GM21786 (cell line): ENCODE measurements at regions not wholly inside any gene's neighbourhood (a gene's known extent, or its start where the extent isn't known, plus 50 kb on each side); places are given as distances from the start of the nearest gene placed in this dataset.
"Not testable (repeated sequence)": the region's sequence is repeated elsewhere in the genome, so short reads cannot be mapped to it uniquely, and the experiment has no call there.

ENCODE experiments used
- ATAC-seq: cut with Tn5 transposase; IDR thresholded peaks from one replicate; pipeline ENCODE4 v1.9.1; 2021; ENCODE audit not compliant: unreplicated experiment

DNA sequence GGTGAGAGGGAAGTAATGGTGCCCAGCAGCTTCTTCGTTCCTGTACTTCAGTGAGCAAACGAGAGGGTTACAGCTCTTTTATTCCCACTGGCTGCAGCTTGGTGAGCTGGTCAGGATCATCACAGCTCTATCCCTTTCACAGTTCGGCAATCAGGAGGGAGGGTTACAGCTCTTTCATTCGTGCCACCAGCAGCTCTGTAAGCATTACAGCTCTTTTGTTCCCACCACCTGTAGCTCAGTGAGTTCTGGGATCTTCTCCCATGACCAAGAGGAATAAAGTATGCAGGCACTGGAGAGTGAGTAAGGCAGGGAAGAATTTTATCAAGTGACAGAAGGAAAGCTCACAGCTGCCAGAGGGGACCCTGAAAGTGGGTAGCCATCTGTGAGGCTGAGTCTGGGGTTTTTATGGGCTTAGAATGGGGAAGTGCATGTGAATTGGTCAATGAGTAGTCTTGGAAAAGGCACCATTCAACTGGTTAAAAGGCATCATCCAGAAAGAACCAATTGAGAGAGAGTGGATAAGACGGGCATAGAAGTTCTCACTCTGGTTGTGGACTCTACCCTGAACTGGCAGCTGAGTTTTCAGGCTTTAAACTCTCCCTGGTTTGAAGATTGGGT is 123.7 kb downstream of the COX18 start:
- no peak for ATAC-seq

DNA sequence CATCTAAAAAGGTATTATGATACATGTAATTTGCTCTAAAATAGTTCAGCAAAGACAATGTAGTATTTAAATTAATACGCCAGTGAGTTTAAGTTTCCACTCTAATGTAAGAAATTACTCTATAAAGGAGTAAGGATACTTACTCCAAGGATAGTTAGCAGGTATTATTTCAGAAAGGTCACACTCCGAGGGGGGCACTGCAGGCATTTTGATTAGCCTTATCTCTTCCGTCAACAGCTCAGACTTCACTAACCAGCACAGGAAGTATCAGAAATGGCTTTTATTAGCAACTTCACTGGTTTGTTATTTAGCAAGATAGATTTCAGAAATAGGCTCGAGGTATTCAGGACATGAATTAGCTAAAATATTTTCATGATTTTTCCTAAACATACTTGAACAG is 127.0 kb downstream of the COX18 start:
- no peak for ATAC-seq

DNA sequence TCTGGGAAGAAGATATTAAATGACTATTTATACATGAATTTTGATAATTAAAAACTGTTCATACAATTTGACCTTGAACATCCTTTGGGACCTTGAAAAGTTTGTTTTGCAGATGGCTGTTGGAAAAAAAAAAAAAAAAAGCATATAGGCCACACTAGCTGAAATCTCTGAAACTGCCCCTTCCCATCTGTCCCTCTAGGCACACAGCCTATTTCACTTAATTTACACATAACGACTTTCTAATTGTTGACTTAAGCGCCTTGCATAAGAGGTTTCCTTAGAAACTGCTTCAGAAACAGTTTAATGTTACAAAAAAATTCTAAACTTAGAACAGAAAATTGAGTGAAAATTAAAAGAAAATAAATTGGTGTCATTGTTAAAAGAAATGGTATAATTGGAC is 131.0 kb downstream of the COX18 start:
- no peak for ATAC-seq

DNA sequence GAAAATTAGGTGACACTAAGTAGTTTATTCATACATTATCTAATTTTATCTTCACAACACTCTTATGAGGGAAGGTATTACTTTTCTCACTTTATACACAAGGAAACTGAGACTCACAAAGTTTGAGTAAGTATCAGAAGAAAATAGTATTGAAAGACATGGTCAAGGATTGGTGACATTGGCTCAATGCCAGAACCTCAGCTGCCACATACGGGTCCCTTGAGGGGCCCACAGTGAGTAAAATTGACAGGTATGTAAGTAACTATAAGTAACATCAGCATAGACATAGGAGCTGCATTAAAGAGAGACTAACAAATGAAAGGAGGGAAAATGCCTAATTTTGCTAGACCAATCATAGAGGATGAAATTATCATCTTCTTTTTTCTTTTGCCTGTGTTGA is 134.1 kb downstream of the COX18 start:
- ATAC-seq: no peak

DNA sequence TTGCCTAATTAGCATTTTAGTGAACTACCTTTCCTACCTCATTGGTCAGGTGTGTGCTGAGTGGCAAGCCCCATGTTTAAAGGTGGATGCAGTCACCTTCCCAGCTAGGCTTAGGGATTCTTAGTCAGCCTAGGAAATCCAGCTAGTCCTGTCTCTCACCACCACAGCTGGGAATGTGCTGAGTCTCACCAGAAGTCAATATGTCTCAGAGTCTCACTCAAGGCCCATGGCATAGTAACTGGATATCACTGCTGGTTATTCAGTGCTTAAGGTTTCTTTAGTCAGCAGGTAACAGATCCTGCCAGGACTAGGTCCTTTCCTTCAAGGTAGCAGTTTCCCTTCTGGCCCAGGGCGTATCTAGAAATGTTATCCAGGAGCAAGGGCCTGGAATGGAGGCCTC is 136.5 kb downstream of the COX18 start:
- ATAC-seq: no peak

DNA sequence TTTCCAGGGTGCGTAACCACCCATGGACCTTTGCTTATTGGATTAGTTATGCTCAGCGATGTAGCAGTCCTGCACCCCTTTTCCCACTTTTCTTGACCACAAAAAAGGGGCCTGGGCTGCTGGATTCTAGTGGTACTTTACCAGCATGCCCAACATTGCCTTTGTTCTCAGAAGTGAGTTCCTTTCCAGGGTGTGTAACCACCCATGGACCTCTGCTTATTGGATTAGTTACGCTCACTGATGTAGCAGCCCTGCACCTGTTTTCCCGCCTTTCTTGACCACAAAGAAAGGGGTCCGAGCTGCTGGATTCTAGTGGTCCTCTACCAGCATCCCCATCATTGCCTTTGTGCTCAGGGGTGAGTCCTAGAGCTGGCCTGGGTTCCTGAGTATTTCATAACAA is 138.2 kb downstream of the COX18 start:
- ATAC-seq: no peak

DNA sequence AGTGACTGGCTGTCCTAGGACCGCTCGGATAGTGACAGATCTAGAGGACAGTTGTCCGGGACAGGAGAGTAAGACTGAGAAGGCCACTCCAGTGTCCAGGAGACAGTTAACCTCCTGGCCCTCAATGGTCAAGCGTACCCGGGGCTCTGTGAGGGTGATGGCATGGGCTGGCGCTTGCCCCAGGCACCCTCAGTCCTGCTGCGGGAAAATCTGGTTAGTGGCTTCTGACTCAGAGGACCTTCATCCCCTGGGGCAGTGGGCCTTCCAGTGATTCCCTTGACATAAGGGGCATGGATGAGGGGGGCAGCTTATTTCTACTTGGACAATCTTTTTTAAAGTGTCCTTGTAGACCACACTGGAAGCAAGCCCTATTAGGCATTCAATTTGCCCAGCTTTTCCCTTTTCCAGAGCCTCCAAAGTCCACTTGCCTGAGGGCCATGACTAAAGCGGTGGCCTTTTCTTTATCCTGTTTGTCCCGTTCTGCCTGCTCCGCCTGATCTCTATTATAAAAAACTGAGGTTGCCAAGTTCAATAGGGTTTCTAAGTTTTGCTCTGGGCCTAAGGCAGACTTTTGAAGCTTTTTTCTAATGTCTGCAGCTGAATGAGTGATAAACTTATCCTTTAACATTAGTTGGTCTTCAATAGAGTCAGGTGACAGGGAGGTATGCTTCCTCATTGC is 139.8 kb downstream of the COX18 start:
- not testable (repeated sequence) for ATAC-seq

DNA sequence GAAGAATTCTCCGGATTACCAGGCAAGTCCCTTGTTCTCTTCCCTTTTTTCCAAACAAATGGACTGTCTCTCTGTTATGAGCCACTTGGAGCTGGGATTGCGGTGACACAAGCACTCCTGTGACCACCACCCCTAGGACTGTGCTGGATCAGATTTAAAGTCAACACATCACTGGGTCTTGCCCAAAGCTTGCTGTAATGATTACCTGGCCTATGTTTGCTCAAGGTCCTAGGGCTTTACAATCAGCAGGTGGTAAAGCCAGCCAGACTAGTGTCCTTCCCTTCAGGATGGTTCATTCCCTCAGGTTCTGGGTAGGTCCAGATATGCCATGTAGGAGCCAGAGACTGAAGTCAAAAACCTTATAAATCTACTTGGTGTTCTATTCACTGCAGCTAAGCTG is 144.7 kb downstream of the COX18 start:
- no peak for ATAC-seq

DNA sequence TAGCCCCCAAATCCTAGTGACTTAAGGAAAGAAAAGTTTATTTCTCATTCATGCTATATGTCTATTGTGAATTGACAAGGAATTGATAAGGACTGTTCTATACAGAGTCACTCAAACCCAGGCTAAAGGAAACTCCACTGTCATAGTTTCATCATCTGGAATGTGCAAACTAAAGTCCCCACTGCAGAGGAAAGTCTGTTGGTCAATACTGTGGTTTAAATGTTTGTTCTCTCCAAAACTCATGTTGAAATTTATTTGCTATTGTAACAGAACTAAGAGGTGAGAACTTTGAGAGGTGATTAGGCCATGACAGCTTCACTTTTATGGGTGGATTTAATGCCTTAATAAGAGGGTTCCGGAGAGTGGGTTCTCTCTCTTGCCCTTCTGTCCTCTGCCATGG is 149.6 kb downstream of the COX18 start:
- ATAC-seq: no peak

DNA sequence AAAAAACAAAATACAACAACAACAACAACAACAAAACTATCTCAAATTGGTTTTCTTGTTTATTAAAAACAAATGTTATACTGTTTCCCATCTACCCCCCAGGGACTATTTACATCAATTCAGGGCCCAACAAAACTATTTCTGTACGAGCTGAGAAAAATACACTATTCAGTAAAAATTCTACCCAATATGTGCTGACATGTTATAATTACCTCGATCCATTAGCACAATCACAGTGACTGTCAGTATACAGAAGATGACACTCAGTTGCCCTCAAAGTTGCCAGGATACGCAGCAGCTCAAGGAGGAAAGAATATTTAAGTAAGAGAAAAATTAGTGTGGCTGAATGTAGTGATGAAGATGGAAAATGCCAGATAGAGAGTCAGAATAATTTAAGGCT is 150.1 kb downstream of the COX18 start:
- no peak for ATAC-seq

DNA sequence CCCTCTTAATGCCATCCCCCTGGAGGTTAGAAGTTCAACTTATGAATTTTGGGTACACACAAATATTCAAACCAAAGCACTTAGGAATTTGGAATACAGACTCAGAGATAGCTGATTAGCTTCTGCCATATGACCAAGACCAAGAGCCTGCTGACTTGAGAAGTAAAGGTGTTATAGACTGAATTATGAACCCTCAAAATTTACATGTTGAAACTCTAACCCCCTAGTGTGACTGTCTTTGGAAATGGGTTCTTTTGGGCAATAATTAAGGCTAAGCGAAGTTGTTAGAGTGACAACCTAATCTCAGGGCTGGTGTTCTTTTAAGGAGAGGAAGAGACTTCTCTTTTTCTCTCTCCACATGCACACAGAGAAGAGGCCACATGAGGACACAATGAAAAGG is 151.2 kb downstream of the COX18 start:
- no peak for ATAC-seq

DNA sequence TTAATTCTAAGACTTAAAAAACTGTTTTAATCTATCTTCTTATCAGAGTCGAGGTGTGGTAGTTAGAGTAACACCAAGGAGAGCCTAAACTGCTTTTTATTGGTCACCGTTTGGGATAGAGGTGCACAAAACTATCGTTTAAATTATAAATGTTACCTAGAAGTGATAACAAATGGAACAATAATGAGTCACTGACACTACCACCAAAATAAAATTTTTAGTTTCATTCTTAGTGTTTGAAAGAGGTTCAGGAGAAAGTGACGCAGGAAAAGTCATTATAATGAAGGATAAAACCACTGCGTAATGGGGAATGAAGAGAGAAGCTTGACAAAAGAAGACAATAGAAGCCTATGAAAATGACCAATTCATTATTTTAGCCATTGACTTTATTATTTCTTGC is 158.2 kb downstream of the COX18 start:
- no peak for ATAC-seq

DNA sequence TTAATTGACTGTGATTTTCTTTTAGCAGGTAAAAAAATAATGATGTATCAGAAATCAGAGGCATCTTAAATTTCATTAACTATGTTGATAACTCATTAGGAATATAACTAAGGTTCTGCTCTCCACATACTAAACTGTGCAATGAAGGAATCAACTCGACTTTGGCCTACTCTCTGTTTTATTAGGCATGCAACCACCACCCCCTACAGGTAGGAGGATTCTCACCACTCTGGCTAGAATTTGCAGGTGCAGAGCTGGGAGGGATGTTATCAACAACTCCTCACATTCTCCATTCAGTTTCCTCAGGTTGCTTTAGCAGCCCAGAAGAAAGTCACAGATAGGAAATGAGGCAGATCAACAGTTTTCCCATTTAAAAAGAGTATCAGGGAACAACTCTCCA is 160.1 kb downstream of the COX18 start:
- ATAC-seq: no peak

DNA sequence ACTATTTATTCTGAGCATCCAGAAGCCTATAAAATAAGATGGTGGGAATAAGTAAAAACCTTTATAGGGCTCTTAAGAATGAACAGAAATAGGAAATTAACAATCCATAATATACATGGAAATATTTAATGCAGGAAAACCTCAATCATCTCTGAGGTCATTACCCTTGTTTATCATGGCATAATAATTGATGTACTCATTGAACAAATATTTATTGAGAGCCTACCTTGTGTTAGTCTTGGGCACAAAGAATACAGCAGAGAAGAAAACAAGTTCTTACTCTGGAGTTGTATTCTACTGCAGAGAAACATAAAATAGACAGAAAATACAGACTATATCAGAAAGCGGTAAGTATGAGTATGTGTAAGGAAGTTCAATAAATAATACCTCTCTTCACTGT is 167.2 kb downstream of the COX18 start:
- no peak for ATAC-seq

DNA sequence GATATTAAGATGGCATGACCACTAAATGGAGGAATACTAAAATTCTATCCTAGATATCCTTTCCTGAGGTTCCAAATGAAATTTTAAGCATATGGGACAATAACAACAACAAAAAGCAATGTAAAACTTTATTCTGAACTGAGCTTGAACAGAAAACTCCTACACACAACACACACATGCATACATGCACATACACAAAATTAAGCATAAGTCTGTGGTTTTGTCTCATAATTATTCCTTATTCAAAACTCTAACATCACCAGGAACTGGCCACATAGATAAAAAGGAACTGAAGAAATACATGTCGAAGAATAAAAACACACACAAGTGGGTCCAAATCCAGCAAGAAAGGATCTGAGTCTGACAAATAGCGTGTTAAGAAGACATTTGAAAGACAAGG is 168.0 kb downstream of the COX18 start:
- no peak for ATAC-seq

DNA sequence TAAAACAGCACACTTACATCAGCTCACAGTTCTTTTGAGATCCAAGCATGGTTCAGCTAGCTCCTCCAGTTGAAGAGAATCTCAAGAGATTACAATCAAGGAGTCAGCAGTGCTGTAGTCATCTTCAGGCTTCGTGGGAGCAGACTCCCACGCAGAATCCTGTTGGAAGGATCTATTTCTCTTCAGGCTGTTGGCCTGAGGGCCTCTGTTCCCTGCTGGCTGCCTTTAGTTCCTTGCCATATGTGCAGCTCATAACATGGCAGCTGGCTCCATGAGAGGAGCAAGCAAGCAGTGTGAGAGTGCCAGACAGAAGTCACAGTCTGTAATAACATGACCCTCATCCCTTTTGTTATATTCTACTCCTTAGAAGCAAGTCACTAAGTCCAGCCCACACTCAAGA is 168.6 kb downstream of the COX18 start:
- no peak for ATAC-seq

DNA sequence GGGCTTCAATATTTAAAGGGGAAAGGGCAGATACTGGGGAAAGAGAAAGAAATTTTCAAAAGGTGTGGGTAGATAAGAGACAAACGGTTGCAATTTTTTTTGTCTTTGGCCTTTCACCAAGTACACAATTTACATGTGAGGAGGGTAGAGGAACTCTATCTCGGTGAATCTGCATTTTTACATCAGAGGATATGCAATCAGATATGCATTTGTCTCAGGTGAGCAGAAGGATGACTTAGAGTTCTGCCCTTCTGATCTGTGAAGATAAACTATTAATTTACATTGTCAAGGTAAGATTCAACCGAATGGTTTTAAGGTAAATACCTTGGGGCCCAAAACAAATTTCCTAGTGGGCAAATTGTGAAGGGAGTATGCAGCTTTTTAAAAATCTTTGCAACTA is 169.9 kb downstream of the COX18 start:
- ATAC-seq: no peak

DNA sequence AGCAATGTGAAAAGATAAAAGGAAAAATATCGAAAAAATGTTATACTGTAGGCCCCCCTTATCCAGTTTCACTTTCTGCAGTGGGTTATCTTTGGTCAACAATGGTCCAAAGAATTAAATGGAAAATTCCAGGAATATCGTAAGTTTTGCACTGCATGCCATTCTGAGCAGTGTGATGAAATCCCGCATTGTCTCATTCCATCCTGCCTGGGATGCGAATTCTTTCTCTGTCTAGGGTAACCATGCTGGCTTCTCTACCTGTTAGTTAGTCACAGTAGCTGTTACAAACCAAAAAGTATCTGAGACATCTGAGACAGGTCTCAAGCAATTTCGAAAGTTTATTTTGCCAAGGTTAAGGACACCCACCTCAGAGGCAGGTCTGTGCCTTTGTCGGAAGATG is 170.3 kb downstream of the COX18 start:
- no peak for ATAC-seq

DNA sequence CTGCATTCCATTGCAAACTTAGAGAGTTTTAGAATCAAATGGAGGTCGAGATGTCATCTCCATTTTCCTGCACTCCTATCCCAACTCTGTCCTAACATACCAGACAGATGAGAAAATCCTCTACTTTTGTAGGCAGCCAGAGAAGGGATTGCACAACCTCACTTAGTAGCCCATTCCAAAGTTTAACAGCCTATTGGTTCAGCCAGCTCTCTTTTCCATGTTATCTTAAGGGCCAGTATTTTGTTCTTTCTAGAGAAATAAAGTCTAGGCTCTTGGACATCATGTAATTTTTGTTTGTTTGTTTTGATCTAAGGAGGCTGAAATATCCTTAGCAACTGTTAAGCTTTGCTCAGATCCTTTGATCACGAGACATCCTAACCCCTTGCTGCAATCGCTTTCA is 173.0 kb downstream of the COX18 start:
- no peak for ATAC-seq

DNA sequence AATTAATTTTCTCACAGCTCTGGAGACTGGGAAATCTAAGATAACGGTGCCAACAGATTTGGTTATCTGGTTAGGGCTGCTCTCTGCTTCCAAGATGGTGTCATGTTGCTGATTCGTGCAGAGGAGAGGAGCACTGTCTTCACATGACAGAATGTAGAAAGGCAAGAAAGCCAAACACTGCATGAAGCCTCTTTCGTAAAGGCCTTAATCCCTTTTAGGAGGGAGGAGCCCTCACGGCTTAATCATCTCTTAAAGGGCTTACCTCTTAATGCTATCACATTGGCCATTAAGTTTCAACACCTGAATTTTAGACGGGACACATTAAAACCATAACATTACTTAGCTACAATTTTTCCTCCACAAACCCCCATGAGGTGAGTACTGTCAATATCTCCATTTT is 174.1 kb downstream of the COX18 start:
- no peak for ATAC-seq

DNA sequence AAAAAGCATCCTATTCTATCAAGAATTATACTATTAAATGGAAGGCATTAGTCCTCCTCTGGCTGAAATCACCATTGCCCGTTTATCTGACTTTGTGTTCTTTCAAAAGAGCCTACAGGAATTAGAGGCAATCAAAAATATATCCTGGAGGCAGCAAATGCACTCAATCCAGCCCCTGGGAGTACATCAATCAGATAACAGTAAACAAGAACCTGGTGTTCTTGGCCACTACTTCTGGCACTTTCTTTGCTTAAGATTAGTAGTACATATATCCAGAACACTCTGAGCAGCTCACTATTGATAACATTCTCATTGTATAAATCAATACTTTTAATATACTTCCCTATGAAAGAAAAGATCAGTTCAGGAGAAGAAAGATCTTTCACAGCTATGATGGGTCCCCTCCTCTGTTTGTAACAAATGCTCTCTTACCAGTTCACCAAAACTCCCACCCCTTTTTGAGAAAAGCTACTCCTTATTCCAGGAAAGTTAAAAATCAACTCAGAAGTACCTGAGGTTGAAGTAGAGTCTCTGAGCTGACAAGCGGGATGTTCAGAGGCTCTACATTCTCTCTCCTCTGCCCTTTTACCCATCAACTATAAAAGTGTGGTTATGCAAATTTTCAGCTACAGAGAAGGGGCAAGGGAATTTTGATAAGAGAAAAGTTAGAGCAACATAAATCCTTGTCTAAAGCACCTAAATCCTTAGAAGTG is 176.0 kb downstream of the COX18 start:
- ATAC-seq: no peak

DNA sequence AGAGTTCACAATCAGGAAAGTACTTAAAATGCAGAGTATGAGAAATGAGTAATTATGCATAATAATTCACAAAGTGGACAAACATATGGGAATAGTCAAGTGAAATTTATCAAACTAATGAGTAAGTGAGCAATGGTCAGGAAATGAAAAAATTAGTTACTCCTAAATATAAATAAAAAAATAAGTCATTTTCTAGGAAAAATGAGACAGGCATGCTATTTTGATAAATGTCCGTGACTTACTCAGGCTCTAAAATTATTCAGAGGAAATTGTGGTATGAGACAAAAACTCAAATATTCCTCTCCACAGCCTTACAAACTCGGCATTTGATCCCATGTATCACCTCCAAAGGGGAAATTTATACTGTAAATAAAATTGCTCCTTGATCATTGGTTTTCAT is 181.2 kb downstream of the COX18 start:
- no peak for ATAC-seq

DNA sequence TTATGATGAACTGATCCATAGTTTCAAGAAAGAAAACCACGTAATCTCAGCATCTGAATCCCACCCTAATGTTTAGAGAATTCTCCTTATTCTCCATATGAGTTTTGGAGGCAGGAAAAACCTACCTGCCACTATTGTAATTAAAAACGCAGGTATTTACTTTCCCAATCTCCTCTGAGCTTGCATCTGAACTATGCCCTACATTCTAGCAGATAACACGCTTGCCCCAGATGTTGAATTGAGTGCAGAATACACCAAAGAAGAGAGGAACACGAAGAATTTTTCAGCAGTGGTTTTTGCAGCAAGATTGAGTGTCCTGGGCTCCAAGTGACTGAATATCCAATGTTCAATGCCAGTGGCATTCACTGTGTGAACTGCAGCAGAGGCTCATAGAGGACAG is 182.4 kb downstream of the COX18 start:
- ATAC-seq: no peak
